ENCODE measurements at regions not wholly inside any gene's neighbourhood (a gene's known extent, or its start where the extent isn't known, plus 50 kb on each side); places are given as distances from the start of the nearest gene placed in this dataset.

DNA sequence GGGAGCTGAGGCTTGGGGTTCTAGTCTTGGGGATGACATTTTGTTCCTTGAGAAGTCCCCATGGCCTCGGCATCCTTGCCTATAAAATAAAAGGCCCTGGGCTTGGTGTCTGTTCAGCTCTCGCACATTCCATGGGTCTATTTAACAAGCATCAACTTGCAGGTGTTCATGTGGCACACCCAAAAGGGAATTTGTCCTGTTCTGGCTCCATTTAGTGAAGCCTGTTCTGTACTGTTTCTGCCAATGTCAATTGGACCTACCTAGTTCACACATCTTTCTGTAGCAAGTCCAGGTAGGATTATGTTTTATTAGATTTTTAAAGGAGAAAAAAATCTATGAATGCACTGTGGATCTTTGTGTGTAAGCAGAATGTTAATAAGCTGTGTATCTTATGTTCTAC, 262.0 kb downstream of the HIVEP2 start:
- DNase-seq (ENCODE audit: low spot score): no peak

DNA sequence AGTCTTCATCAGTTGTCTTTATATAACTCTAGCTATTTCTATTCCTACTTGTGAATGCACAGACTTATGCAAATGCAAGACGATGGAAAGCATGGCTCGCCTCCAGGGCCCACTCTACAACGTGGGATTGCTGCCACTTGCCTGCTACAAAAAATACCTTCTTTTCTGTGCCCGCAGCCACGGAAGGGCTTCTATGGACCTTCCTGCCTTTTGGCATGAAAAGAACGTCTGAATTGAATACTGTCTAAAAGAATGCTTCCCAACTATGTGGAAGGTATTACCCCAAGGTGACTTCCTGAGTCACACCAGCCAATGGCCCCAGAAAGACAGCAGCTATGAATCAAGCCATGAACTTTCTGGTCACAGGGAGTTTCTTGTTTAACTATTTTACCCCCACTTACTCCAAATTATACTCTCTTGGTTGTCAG, 261.2 kb downstream of the HIVEP2 start:
- no peak for DNase-seq (ENCODE audit: low spot score)

DNA sequence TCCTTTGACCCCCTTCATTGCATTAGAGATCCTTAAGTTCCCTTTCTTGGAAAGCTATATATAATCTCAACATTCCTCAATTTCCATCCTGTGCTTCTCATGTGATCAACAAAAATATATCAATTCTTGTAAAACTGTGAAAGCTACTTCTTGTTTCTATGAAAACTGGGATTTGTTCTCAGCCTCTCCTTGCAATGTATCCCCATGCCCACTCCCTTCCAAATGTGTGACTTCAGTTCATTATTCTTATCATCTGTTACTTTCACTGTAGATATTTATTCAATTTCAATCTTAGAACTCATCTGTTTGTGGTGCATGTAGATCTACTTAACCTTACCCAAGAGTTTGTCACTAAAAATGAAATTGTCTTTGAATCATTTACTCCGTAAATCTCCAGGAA, 260.6 kb downstream of the HIVEP2 start:
- DNase-seq (ENCODE audit: low spot score): no peak

DNA sequence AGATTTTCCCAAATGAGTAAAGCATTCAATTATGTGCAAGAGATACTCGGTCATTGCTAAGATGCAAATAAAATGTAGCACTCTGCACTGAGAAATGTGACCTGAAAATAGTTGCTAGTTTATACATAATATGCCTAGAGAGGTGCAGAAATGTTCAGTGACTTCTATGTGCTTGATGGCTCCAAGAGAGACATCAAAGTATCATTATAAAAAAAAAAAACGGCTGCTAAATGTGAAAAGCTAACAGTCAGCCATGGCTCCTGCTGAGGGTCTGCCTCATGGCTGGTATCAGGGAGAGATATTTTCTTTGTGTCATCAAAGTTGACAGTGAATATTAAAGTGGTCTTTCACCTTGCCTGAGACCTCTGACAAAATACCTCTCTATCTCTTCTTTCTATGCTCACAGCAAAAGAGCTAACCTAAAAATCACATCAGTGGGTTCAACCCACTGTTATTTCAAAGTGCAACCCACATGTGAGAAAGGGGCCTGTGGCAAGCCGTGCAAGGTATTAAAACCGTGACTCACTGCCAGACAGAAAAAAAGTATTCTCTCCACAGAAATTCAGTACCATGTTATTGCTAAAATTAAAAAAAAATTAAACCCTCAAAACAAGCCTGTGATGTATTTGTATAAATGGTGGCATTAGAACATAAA, 259.0 kb downstream of the HIVEP2 start:
- no peak for DNase-seq (ENCODE audit: low spot score)

DNA sequence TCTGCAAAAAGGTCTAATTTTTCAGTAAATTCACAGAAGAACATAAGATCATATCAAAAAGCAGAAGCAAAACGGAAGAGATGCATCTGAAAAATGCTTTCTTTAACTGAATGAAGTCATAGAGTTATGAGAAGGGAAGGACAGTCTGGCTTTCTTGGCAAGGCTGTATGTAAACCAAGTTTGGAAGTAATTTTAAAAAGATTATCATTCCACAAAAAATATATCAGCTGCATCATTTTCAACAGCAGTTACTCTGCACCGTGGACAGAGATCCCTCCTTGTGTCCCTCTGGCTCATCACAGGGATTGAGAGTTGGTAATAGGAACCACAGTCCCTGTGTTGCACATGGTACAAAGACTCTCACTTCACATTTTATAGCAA, 258.5 kb downstream of the HIVEP2 start:
- peak; percentile 19 for DNase-seq (ENCODE audit: low spot score)

DNA sequence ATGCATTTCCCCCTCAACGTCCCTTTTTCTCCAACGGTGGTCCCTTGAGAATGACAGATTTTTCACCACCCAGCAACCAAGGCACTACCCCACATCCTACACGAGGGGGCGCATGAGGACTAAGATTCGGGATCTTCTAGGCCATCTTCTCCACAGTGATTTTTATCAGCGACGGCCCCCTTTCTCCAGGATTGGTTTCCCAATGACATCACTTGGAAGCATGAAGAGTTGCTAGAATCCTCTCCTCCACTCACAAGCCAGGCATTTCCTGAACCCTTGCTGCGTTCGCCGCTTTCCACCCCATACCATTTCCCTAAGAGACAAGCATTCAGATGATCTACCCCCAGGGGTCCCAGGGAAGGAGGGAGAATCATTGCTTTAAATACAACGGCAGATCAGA, 252.0 kb downstream of the HIVEP2 start:
- DNase-seq (ENCODE audit: low spot score): peak; percentile 83

DNA sequence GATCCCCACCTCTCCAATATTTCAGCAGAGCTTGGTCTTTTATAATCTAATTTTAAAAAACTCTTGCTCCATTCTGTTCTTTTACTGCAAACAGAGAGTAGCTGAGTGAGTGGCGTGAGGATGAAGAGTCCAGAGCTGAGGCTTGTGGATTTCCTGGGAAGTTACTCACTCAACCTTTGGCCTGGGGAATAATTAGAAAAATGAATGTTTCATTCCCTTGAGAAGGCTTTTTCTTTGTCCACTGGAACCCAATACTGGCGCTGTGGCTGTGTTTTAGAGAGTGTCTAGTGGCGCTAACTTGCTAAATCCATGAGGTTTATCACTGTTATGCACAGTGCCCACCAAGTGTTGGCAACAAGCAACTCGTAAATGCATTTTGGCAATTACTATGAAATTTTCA, 251.5 kb downstream of the HIVEP2 start:
- DNase-seq (ENCODE audit: low spot score): peak; percentile 60

DNA sequence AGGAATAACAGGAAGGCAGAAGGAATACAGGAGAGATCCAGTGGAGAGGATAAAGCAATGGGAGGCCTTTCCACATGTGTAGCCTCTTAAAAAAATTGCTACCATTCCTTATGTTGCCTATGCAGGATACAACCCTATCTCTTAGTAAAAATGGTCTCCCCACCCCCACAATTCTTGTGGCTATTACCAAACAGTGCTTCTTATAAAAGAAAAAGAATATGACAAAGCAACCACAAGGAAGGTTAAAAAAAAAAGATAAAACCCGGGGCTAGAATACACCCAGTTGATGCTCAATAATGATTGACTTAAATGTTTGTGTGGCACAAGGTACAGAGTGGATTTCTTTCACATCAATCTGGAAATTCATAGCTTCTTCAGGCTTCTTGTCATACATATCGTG, 250.9 kb downstream of the HIVEP2 start:
- no peak for DNase-seq (ENCODE audit: low spot score)

DNA sequence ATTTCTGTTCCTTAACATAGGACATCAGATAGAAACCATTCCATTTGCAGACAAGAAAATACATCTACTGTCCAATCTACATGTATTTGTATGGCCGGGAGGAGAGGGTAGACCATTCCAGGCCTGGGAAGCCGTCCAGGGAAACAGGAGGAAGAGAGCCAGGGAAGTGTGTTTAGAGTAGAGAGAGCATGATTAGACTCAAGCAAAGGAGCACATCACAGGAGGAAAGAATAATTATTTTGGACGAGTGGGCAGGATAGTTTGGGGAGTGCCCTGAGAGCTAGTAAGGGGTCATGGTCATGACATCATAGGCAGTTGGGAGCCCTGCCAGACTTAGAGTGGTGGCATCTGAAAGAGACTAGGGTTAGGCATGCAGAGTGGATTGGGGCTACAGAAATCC, 250.0 kb downstream of the HIVEP2 start:
- no peak for DNase-seq (ENCODE audit: low spot score)

DNA sequence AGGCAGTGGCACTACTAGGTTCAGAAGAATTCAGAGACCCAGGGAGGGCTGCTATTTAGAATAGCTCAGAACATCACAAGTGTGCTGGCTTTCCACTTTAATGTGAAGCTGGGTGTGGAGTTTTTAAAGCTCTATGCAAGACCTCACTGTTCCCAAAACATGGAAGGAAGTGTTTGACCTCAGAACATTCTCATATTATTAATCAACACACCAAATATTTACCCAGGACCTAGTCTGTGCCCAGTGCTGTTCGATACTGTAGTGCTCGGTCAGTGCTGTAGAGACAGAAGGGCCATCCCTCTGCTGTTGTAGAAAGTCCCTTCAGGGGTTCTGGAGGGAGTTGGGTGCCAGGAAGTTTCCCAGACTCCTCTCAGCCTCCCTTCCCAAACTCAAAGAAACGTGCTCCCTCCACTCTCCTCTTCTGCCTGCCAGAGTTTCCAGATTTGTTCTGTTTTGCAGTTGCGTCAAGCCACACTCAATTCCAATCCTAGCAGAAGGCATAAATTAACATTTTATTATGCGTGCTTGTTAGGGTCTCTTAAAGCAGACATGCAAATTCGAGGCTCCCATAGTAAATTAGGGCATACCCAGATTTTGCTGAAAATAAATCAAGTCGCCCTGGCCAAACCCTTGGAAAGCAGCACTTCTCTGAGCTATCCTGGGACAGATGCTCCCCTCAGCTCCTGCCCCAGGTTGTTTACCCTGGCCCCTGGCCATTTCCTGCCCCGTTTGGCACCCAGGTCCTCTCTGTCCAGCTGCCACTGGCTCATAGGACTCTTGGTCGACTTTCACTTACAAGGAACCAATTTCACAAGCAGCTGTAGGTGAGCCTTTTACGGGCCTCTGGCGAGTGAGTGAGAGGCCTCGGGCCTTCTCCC, 248.6 kb downstream of the HIVEP2 start:
- peak; percentile 29 for DNase-seq (ENCODE audit: low spot score)

DNA sequence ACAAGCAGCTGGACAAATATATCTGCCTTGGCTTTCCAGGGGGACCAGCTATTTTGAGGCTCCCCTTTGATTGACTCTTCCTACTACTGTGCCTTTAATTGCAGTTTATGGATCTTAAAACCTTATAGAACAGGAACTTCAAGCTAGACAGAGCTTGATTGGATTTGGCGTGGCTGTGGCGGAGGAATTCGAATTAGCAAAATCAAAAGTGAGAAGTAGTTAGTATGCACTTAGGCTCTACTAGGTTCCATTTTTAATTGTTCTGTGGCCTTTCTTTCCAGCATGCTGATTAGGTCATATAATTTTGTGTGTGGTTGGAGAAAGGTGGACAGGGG, 248.0 kb downstream of the HIVEP2 start:
- DNase-seq (ENCODE audit: low spot score): no peak

DNA sequence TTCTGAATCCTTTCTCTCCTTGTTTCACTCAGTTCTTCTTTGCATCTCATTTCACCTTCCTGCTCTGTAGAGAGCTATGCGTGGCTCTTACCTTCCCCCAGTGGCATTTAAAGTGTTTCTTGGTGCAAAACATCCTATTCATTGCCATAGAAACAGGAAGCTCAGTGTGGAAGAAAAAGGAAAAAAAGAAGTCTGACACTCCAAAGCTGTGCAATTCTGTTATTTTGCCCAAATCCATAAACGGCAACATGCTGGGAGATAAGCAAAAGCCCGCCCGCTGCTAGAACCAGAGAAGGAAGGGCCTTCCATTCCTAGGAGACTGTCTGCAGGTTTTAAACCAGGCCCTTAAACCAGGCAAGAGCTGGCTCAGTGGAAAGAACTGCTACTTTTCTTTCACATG, 247.1 kb downstream of the HIVEP2 start:
- no peak for DNase-seq (ENCODE audit: low spot score)

DNA sequence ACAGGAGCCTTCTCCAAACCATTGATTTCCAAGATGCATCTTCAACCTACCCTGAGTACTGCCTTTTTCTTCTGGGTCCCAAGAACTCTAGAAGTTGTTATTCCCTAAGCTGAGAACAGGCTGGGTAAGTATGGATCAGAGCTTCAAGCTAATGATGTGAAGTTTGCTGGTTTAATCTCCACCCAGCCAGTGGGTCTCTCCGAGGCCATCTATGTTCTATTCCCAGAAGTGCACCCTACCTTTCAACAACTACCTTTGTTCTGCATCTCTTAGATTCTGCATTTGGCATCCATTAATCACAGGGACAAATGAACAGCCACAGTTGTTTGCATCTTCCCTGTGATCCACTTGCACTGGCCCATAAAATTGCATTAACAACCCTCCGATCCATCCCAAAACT, 246.2 kb downstream of the HIVEP2 start:
- no peak for DNase-seq (ENCODE audit: low spot score)

DNA sequence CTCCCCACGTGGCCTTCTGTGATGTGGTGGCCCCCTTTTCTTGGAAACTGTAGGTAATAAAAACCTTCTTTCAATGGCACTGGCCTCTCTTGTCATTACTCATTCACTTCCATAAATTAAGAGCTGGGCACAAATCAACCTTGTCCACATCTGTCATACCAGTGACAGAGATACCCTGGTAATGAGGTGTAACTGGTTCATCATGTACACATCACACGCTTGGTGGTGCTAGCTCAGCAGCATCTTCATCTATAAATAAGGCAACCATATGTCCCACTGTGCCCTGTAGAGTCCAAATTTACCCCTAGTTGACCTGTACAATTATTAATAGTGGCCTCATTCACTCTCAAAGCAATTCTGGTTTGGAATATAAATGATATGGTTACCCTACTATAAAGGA, 245.6 kb downstream of the HIVEP2 start:
- no peak for DNase-seq (ENCODE audit: low spot score)

DNA sequence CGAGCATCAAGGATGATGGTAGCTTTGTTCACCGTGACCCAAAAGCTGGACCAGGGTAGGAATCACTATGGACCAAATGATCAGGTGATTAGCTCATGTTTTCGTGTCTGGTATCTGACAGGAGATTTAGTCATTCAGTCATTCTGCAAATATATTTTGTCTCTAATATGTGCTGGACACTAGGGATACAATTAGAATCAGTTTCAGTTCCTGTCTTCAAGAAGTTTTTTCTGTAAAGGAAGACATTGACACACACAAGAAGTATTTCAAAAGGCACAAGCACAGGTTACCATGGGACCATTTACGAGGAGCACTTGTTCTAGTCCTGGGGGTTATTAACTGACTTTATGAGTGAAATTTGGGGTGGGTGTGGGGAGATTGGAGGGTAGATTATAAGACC, 244.9 kb downstream of the HIVEP2 start:
- no peak for DNase-seq (ENCODE audit: low spot score)

DNA sequence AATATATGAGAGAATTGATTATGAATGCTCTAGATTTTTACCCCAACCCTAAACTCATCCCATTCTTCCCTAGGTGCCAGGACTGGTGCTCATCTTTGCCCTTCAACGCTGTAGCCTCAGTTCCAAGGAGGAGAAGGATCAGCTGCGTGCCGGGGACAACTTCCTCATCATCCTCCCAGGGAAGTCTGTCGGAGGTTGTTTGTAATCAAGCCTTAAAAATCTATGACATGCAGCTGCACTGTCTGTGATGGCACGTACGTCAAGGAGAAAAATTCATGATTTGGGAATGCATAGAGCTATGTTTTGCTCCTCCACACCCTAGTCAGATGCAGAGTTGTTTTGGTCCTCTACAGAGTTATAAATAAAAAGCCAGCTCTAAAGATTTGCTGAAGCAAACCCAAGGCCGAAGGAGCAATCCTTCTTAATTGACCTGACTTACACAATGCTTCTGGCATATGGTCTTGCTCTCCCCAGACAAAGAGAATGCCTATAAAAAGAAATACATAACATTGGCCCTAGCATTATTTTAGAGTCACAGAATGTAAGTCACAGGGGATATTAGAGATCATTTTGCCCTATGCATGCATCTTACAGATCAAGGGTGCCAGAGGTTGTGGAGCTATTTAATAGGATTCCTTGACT, 244.2 kb downstream of the HIVEP2 start:
- no peak for DNase-seq (ENCODE audit: low spot score)

All from AG20443 (cell line).